ENCODE measurements at regions not wholly inside any gene's neighbourhood (a gene's known extent, or its start where the extent isn't known, plus 50 kb on each side); places are given as distances from the start of the nearest gene placed in this dataset.

- H3K9me3 ChIP-seq, result no peaks in the 10 kb centered on the region
- no peak for DNase-seq (ENCODE audit: extremely low spot score in 2 of 2)
- TF ChIP-seq CTCF (IDR thresholded peaks at IDR 0.05) (no peak), POLR2A (IDR thresholded peaks at IDR 0.05) (no peak), POLR2AphosphoS5 (IDR thresholded peaks at IDR 0.05; ENCODE audit: insufficient read depth in 1 of 2, low read depth in 1 of 2) (no peak)
- H3K27ac ChIP-seq, result no peak overlapping the region
- no peaks in the 10 kb centered on the region for H3K4me1 ChIP-seq
- intact Hi-C loops (cut with DNase I), result no loop called here
- no peaks in the 10 kb centered on the region for H3K27me3 ChIP-seq
- no peaks in the 10 kb centered on the region for H3K36me3 ChIP-seq
- no peak overlapping the region for H3K4me3 ChIP-seq
Observed at GRCh38 chr4:189443341-189443740, 497.3 kb upstream of the FRG1 start.

GRCh38 chr4:189445613-189446012 lies 495.1 kb upstream of the FRG1 start:
- intact Hi-C loops (cut with DNase I), result no loop called here
- TF ChIP-seq POLR2A (IDR thresholded peaks at IDR 0.05) (no peak), CTCF (IDR thresholded peaks at IDR 0.05) (no peak), POLR2AphosphoS5 (IDR thresholded peaks at IDR 0.05; ENCODE audit: insufficient read depth in 1 of 2, low read depth in 1 of 2) (no peak)
- H3K9me3 ChIP-seq, result no peaks in the 10 kb centered on the region

GRCh38 chr4:189463734-189464133 lies 476.9 kb upstream of the FRG1 start:
- TF ChIP-seq CTCF (IDR thresholded peaks at IDR 0.05) (no peak), POLR2A (IDR thresholded peaks at IDR 0.05) (no peak), POLR2AphosphoS5 (IDR thresholded peaks at IDR 0.05; ENCODE audit: insufficient read depth in 1 of 2, low read depth in 1 of 2) (no peak)
- DNase-seq (ENCODE audit: extremely low spot score in 2 of 2), result no peak

More at GRCh38 chr4:189445613-189446012, 495.1 kb upstream of the FRG1 start:
- no peaks in the 10 kb centered on the region for H3K27me3 ChIP-seq
- H3K4me3 ChIP-seq, result no peak overlapping the region
- no peaks in the 10 kb centered on the region for H3K4me1 ChIP-seq
- no peak overlapping the region for H3K27ac ChIP-seq
- DNase-seq (ENCODE audit: extremely low spot score in 2 of 2), result no peak
- H3K36me3 ChIP-seq, result no peaks in the 10 kb centered on the region

GRCh38 chr4:189494407-189494806 lies 446.3 kb upstream of the FRG1 start:
- no peaks in the 10 kb centered on the region for H3K9me3 ChIP-seq
- H3K27me3 ChIP-seq, result no peaks in the 10 kb centered on the region
- no peak overlapping the region for H3K27ac ChIP-seq
- H3K4me1 ChIP-seq, result no peaks in the 10 kb centered on the region
- H3K4me3 ChIP-seq, result no peak overlapping the region
- intact Hi-C loops (cut with DNase I), result loop anchor here (5.0 kb wide), 1 partner anchor 1587 kb away; no protein-coding TSS in a partner anchor
- DNase-seq (ENCODE audit: extremely low spot score in 2 of 2), result no peak
- TF ChIP-seq CTCF (IDR thresholded peaks at IDR 0.05) (no peak), POLR2AphosphoS5 (IDR thresholded peaks at IDR 0.05; ENCODE audit: insufficient read depth in 1 of 2, low read depth in 1 of 2) (no peak), POLR2A (IDR thresholded peaks at IDR 0.05) (no peak)
- no peaks in the 10 kb centered on the region for H3K36me3 ChIP-seq

More at GRCh38 chr4:189463734-189464133, 476.9 kb upstream of the FRG1 start:
- H3K27me3 ChIP-seq, result no peaks in the 10 kb centered on the region
- H3K4me3 ChIP-seq, result no peak overlapping the region
- no peaks in the 10 kb centered on the region for H3K36me3 ChIP-seq
- intact Hi-C loops (cut with DNase I), result no loop called here
- no peaks in the 10 kb centered on the region for H3K9me3 ChIP-seq
- H3K27ac ChIP-seq, result no peak overlapping the region
- H3K4me1 ChIP-seq, result no peaks in the 10 kb centered on the region

GRCh38 chr4:189497516-189497915 lies 443.2 kb upstream of the FRG1 start:
- Histone ChIP-seq H3K4me1 (no peaks in the 10 kb centered on the region), H3K27me3 (no peaks in the 10 kb centered on the region), H3K9me3 (no peaks in the 10 kb centered on the region), H3K27ac (no peak overlapping the region), H3K36me3 (no peaks in the 10 kb centered on the region), H3K4me3 (no peak overlapping the region)
- DNase-seq (ENCODE audit: extremely low spot score in 2 of 2), result no peak
- TF ChIP-seq POLR2A (IDR thresholded peaks at IDR 0.05) (no peak), CTCF (IDR thresholded peaks at IDR 0.05) (no peak), POLR2AphosphoS5 (IDR thresholded peaks at IDR 0.05; ENCODE audit: insufficient read depth in 1 of 2, low read depth in 1 of 2) (no peak)
- intact Hi-C loops (cut with DNase I), result no loop called here
